GM10266 (cell line): ENCODE measurements at regions not wholly inside any gene's neighbourhood (a gene's known extent, or its start where the extent isn't known, plus 50 kb on each side); places are given as distances from the start of the nearest gene placed in this dataset.
"Not testable (repeated sequence)": the region's sequence is repeated elsewhere in the genome, so short reads cannot be mapped to it uniquely, and the experiment has no call there.

Experiments
- DNase-seq: peaks from one replicate; pipeline ENCODE4 v3.0.0; 2012; ENCODE audit errors: extremely low spot score
- TF ChIP-seq, protein P1 (sequence below): IDR thresholded peaks from 2 replicates; pipeline ENCODE4 v1.5.1; 2012; ENCODE audit warnings: mild to moderate bottlenecking, low read depth; ENCODE audit not compliant: control insufficient read depth, insufficient read depth; ENCODE audit errors: missing control alignments

- TF ChIP-seq, protein P1, sequence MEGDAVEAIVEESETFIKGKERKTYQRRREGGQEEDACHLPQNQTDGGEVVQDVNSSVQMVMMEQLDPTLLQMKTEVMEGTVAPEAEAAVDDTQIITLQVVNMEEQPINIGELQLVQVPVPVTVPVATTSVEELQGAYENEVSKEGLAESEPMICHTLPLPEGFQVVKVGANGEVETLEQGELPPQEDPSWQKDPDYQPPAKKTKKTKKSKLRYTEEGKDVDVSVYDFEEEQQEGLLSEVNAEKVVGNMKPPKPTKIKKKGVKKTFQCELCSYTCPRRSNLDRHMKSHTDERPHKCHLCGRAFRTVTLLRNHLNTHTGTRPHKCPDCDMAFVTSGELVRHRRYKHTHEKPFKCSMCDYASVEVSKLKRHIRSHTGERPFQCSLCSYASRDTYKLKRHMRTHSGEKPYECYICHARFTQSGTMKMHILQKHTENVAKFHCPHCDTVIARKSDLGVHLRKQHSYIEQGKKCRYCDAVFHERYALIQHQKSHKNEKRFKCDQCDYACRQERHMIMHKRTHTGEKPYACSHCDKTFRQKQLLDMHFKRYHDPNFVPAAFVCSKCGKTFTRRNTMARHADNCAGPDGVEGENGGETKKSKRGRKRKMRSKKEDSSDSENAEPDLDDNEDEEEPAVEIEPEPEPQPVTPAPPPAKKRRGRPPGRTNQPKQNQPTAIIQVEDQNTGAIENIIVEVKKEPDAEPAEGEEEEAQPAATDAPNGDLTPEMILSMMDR = no peak
- no peak for DNase-seq
Observed at GRCh38 chr12:78375461-78375860, 489.1 kb upstream of the SYT1 start.

- DNase-seq = no peak
- TF ChIP-seq, protein P1 = no peak
Observed at GRCh38 chr12:78376257-78376656, 488.3 kb upstream of the SYT1 start.

DNA sequence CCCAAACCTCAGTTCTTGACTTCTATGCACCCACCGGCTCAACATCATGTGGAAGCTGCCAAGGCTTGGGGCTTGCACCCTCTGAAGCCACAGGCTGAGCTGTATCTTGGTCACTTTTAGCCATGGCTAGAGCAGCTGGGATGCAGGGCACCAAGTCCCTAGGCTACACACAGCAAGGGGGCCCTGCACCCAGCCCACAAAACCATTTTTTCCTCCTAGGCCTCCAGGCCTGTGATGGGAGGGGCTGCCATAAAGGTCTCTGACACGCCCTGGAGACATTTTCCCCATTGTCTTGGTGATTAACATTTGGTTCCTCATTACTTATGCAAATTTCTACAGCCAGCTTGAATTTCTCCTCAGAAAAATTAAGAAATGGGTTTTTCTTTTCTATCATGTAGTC lies 485.5 kb upstream of the SYT1 start:
- DNase-seq = not testable (repeated sequence)

DNA sequence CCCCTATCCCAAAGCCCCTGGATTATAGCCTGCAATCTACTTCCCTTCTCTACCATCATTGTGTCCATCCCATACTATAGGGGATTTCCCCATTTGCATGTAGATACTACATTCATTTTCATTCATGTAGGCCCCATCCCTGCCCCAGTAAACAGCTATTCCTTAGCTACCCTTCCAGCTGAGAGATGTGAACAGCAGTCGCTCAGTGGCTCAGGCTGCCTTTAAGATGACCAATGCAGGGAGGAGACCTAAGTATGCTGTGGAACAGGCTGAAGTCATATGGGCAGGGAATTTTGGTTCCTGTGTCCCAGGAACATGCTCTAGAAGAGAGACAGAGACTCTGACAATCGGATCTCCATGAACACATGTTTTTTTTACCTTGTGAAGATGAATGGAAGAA lies 481.2 kb upstream of the SYT1 start:
- DNase-seq = no peak
- TF ChIP-seq, protein P1 = no peak

- TF ChIP-seq, protein P1 = no peak
- DNase-seq = no peak
Observed at GRCh38 chr12:78384541-78384940, 480.0 kb upstream of the SYT1 start.

DNA sequence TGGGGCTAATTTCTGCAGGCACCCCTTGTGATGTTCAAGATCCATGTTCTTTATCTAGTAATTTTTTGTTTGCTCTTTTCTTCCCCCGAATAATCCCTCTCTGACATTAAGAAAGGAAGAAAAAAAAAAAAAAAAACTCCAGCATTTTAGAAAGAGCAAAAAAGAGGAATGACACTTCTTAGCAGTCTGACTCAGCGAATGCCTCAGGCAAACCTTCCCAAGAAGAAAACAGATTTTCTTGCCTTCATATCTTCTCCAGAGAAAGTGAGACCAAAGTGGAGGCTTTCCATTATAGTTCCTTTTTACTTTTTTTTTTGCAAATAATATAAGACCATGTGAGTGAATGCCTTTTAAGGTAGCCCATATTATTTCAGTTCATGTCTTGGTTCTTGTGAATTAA lies 479.0 kb upstream of the SYT1 start:
- TF ChIP-seq, protein P1 = no peak
- DNase-seq = no peak

- TF ChIP-seq, protein P1 = no peak
- DNase-seq = no peak
Observed at GRCh38 chr12:78386871-78387270, 477.7 kb upstream of the SYT1 start.

GRCh38 chr12:78387721-78388120 lies 476.9 kb upstream of the SYT1 start:
- no peak for DNase-seq

More at GRCh38 chr12:78387721-78388120, 476.9 kb upstream of the SYT1 start:
- TF ChIP-seq, protein P1 = no peak
